Activated T-helper 1 cell treated with anti-CD3 and anti-CD28 coated beads, Interleukin-12 subunit alpha, Interleukin-12 subunit beta, Interleukin-2, Interleukin-4 antibody, amounts not matched to agents 30 ng/mL and 10 ng/mL and 1 ng/mL, durations not matched to agents 14 hours and 24 hours and 36 hours (primary cell): ENCODE measurements at regions not wholly inside any gene's neighbourhood (a gene's known extent, or its start where the extent isn't known, plus 50 kb on each side); places are given as distances from the start of the nearest gene placed in this dataset.
"Not testable (repeated sequence)": the region's sequence is repeated elsewhere in the genome, so short reads cannot be mapped to it uniquely, and the experiment has no call there.

ENCODE experiments used
- DNase-seq: peaks from one replicate; pipeline ENCODE4 v3.0.0; 2021; ENCODE audit warnings: low spot score
- H3K27ac Mint-ChIP-seq: one replicate; pipeline ENCODE4 v1.8.0; 2021; ENCODE audit warnings: mild to moderate bottlenecking, mixed read lengths
- H3K27me3 Mint-ChIP-seq: one replicate; pipeline ENCODE4 v1.8.0; 2022; ENCODE audit warnings: mild to moderate bottlenecking, moderate library complexity, mixed read lengths; ENCODE audit not compliant: insufficient read depth
- H3K36me3 Mint-ChIP-seq: one replicate; pipeline ENCODE4 v1.8.0; 2021; ENCODE audit warnings: low read depth, mixed read lengths
- H3K4me1 Mint-ChIP-seq: one replicate; pipeline ENCODE4 v1.8.0; 2021; ENCODE audit warnings: low read depth, mixed read lengths
- H3K4me3 Mint-ChIP-seq: one replicate; pipeline ENCODE4 v1.8.0; 2021; ENCODE audit warnings: mild to moderate bottlenecking, moderate library complexity, mixed read lengths
- H3K9me3 Mint-ChIP-seq: one replicate; pipeline ENCODE4 v1.8.0; 2021; ENCODE audit warnings: mixed read lengths
- intact Hi-C: fragments of 100-400 bp; cut with micrococcal nuclease; formaldehyde crosslinking; loops from one replicate; pipeline ENCODE4 v1.15.1; 2024

DNA sequence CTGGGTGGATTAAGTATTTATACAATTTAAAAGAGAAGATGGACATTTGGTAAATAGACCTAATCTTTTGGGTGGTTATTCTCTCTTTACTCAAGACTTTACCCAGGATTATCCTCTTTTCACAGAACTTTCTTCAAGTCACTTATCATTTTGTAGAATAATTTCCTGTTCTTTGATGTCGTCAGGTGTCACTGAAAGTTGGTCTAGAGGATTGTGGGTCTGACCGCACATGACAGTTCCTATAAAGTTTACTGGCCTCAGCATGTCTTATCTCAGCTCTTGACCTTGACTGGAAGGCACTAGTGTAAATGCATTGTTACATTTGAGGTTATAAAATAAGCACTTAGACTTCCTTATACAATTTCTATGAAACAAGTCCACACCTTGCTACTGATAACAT lies 139.9 kb upstream of the SLC4A4 start:
- DNase-seq = no peak
- H3K4me1 Mint-ChIP-seq = peaks cover 5% of the 10 kb centered on the region
- H3K9me3 Mint-ChIP-seq = no peaks in the 10 kb centered on the region
- H3K27me3 Mint-ChIP-seq = peaks cover 4% of the 10 kb centered on the region
- no peak overlapping the region for H3K27ac Mint-ChIP-seq
- H3K36me3 Mint-ChIP-seq = no peaks in the 10 kb centered on the region
- no peak overlapping the region for H3K4me3 Mint-ChIP-seq
- intact Hi-C loops = no loop called here

DNA sequence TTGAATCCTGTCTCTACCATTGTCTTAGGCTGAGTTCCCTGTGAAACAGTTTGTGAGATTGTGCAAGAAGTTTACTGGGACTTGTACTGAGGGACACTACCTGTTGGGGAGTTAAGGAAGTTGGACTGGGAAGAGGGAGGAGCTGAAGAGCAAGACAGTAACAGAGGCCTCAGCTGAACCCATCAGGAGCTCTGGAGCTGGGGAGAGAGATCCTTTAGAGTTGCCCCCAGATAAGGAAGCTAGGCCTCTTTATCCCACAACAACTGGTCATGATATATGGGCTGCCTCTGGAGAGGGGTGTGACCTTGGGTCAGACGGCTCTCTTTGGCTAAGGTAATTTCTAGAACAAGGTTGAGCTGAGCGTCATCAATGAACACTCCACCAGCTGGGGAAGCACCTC lies 137.8 kb upstream of the SLC4A4 start:
- no peak overlapping the region for H3K27ac Mint-ChIP-seq
- H3K27me3 Mint-ChIP-seq = peaks cover 3% of the 10 kb centered on the region
- intact Hi-C loops = no loop called here
- H3K36me3 Mint-ChIP-seq = no peaks in the 10 kb centered on the region
- peaks cover 5% of the 10 kb centered on the region for H3K4me1 Mint-ChIP-seq
- DNase-seq = no peak
- H3K4me3 Mint-ChIP-seq = no peak overlapping the region
- no peaks in the 10 kb centered on the region for H3K9me3 Mint-ChIP-seq

DNA sequence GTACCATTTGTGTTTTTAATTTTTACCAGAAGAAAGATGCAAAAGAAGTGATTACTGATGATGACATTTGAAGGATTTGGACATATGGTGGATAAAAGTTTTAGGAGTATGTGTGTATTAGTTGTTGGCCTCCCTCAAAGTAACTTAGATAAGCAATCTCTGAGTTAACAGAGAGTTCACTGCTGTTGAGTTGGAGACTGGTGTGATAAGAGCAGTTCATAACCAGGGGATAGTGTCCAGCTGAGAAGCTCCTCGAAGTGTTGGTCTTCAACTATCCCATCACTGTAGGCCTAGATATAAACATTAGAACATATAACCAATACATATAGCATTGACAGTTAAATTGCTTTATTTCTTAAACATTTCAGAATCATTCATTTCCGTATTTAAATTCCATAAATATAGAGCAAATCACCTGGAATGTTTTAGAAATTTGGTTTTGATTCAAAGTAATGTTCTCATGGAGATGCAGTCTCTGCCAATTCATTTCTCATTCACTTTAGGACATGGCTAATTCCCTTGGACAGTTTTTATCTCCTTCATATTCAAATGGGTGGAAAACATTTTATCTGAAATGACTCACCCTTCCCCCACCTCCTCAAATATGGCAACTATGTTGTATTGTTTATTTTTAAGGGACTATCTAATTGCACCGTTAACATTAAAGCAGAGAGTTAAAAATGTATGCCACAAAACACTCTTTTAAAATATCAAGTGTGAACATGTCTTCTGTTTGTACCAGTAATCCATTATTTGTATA lies 136.8 kb upstream of the SLC4A4 start:
- Mint-ChIP-seq H3K36me3 (no peaks in the 10 kb centered on the region), H3K27ac (no peak overlapping the region), H3K9me3 (no peaks in the 10 kb centered on the region), H3K27me3 (peaks cover 3% of the 10 kb centered on the region), H3K4me3 (no peak overlapping the region), H3K4me1 (peaks cover 5% of the 10 kb centered on the region)
- intact Hi-C loops = no loop called here
- DNase-seq = no peak

DNA sequence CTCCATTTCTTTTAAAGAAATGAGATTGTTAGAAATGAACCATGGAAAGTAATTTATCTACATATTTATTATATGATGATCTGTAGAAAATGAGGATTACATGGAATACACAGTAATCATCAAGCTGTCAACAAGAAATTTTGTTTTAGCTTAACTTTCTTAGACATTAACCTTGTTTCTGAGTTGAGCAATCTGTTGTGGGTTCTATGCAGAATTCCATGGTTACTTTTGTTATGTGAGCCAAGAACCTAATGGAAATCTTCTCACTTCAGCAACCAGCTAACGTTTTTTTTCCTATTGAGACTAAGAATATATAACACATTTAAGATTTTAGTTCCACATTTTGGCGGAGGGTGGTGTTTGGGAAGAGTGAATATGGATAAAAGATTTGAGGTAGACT lies 136.1 kb upstream of the SLC4A4 start:
- no peaks in the 10 kb centered on the region for H3K36me3 Mint-ChIP-seq
- H3K4me3 Mint-ChIP-seq = no peak overlapping the region
- no peak overlapping the region for H3K27ac Mint-ChIP-seq
- intact Hi-C loops = no loop called here
- no peak for DNase-seq
- H3K4me1 Mint-ChIP-seq = peaks cover 5% of the 10 kb centered on the region
- no peaks in the 10 kb centered on the region for H3K9me3 Mint-ChIP-seq
- H3K27me3 Mint-ChIP-seq = peaks cover 3% of the 10 kb centered on the region

DNA sequence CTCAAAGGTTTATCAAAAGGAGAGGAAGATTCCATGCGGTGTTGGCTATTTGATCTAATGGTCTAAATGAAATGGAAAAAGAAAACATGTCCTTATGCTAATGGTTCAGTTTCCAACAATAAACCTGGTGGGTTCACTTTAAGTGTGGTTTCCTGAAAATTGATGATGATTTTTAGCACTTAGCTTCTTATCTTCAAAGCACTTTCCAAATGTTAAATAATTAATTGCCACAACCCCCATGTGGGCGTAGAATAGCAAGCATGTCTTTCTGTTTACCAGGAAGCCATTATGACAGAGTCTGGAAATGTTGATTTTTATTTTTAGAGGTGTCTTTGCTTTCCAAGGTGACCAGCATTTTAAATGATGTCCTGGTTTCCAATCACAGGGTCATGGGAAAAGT lies 134.8 kb upstream of the SLC4A4 start:
- H3K9me3 Mint-ChIP-seq = no peaks in the 10 kb centered on the region

DNA sequence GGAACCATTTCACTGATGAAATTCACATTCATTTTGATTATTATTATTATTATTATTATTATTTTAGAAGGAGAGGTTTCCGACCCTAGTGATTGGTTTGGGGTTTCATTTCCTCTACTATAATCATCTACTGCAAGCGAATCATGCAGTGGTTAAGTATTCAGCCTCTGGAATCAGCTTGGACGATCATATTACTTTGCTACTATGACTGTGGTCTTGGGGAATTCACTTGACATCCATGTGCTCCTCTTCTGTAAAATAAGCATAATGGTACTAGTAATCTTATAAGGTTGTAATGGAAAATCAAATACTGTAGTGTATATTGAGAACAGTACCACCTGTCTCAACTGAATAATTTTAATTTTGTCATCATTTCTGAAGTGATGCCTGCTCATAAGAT lies 132.1 kb upstream of the SLC4A4 start:
- Mint-ChIP-seq H3K27me3 (peaks cover 7% of the 10 kb centered on the region), H3K27ac (no peak overlapping the region), H3K9me3 (no peaks in the 10 kb centered on the region), H3K4me3 (no peak overlapping the region), H3K4me1 (no peaks in the 10 kb centered on the region), H3K36me3 (no peaks in the 10 kb centered on the region)
- DNase-seq = no peak
- intact Hi-C loops = no loop called here

More for the DNA sequence above, 134.8 kb upstream of the SLC4A4 start:
- H3K36me3 Mint-ChIP-seq = no peaks in the 10 kb centered on the region
- H3K27me3 Mint-ChIP-seq = peaks cover 4% of the 10 kb centered on the region
- H3K4me3 Mint-ChIP-seq = no peak overlapping the region
- H3K27ac Mint-ChIP-seq = no peak overlapping the region
- DNase-seq = no peak
- no peaks in the 10 kb centered on the region for H3K4me1 Mint-ChIP-seq
- intact Hi-C loops = no loop called here

DNA sequence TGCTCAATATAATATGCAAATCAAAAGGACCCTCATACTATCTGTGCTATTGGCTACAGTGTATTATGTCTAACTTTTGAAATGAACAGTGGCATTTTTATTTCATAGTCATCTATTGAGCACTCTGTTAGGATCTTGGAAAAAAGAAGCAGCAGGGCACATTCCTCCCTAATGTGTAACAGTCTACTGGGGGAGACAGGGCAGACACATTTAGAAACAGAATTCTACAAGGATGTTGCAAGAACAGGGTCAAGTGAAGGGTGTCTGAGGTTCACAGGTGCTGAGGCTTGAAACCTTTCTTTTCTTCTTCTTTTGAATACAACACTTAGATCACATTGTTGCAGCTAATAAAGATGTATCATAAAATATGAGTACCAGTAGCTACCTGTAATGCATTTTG lies 129.7 kb upstream of the SLC4A4 start:
- no peak for DNase-seq
- Mint-ChIP-seq H3K27ac (no peak overlapping the region), H3K27me3 (peaks cover 5% of the 10 kb centered on the region), H3K4me3 (no peak overlapping the region), H3K4me1 (no peaks in the 10 kb centered on the region), H3K36me3 (no peaks in the 10 kb centered on the region), H3K9me3 (no peaks in the 10 kb centered on the region)
- intact Hi-C loops = no loop called here

DNA sequence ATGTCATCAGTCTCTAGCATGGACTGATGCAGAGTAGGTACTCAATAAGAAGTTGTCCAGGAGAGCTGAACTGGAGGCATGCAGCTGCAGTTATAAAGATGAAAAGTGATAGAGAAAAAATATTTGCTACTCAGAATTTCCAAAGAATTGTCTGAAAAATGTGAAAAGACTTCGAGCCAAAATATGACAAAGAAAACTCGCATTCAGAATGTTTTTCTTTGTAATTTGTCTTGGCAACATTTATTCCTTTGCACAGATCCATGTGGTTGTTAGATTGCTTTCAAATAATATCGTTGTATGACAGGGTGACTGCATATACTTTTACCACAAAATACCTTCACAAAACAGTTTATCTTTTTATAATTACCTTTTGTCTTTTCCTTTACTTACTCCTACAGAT lies 128.0 kb upstream of the SLC4A4 start:
- H3K27ac Mint-ChIP-seq = no peak overlapping the region
- no peaks in the 10 kb centered on the region for H3K4me1 Mint-ChIP-seq
- H3K27me3 Mint-ChIP-seq = peaks cover 5% of the 10 kb centered on the region
- no peaks in the 10 kb centered on the region for H3K9me3 Mint-ChIP-seq
- no peaks in the 10 kb centered on the region for H3K36me3 Mint-ChIP-seq
- intact Hi-C loops = no loop called here
- DNase-seq = no peak
- no peak overlapping the region for H3K4me3 Mint-ChIP-seq

DNA sequence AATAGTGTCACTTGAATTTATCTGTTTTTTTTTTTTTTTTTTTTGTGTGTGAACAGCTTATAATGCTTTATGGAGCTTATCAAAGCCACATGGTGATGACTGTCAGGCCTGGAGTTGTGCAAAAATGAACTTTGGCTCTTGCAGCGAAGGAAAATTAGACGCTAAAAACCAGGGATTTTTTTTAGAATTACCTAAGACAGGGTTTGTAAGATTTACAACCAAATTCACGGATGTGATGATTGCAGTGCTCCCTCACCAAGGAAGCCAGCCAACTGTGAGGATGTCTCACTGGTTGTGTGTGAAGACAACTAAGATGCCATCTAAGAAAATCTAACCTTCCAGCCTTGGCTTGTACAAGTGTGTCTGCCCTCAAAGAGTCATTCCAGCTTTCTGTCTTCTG lies 127.1 kb upstream of the SLC4A4 start:
- peaks cover 5% of the 10 kb centered on the region for H3K27me3 Mint-ChIP-seq
- no peak for DNase-seq
- no peaks in the 10 kb centered on the region for H3K4me1 Mint-ChIP-seq
- H3K27ac Mint-ChIP-seq = no peak overlapping the region
- no peaks in the 10 kb centered on the region for H3K36me3 Mint-ChIP-seq
- no peak overlapping the region for H3K4me3 Mint-ChIP-seq
- intact Hi-C loops = no loop called here
- no peaks in the 10 kb centered on the region for H3K9me3 Mint-ChIP-seq

DNA sequence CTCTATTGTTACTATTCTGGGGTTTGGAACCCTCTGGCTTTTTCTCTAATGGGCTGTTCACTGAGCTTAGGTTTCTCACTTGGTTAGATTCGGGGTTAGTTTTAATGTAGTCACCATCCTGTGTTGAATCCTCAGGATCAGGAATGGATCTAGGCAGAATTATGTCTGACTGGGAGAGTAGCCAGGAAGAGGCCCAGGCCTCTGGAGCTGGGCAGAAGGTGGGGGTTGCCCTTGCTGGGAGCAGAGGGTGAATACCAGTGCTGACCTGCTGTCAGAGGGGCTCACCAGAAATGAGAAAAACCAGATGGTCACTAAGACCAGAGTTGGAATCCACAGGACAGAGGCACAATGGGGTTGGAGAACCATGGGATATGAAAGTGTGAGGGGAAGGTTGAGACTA lies 126.6 kb upstream of the SLC4A4 start:
- no peak for DNase-seq
- Mint-ChIP-seq H3K9me3 (no peaks in the 10 kb centered on the region), H3K36me3 (no peaks in the 10 kb centered on the region), H3K4me3 (no peak overlapping the region), H3K4me1 (no peaks in the 10 kb centered on the region), H3K27ac (no peak overlapping the region), H3K27me3 (peaks cover 5% of the 10 kb centered on the region)
- intact Hi-C loops = no loop called here

DNA sequence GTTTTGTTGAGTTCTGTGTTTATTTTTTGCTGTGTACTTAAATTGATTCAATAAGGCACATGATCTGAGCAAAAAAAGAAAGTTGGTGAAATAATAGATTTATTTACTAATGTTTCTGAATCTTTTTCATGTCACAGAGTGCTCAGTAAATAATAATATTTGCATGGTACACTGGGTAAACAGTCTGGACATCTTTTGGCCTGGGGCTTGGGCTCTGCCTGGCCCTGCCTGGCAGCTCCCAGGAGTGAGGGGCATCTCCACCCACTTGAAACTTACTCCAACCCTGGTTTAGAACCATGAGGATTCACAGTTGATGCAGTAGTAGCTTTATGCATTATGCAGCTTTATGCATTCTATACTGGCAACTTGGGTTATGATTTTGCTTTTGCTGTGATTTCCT lies 124.2 kb upstream of the SLC4A4 start:
- no peak for DNase-seq
- H3K27ac Mint-ChIP-seq = no peak overlapping the region
- H3K4me1 Mint-ChIP-seq = no peaks in the 10 kb centered on the region
- no peaks in the 10 kb centered on the region for H3K36me3 Mint-ChIP-seq
- H3K9me3 Mint-ChIP-seq = no peaks in the 10 kb centered on the region
- no peak overlapping the region for H3K4me3 Mint-ChIP-seq
- peaks cover 2% of the 10 kb centered on the region for H3K27me3 Mint-ChIP-seq
- intact Hi-C loops = no loop called here

DNA sequence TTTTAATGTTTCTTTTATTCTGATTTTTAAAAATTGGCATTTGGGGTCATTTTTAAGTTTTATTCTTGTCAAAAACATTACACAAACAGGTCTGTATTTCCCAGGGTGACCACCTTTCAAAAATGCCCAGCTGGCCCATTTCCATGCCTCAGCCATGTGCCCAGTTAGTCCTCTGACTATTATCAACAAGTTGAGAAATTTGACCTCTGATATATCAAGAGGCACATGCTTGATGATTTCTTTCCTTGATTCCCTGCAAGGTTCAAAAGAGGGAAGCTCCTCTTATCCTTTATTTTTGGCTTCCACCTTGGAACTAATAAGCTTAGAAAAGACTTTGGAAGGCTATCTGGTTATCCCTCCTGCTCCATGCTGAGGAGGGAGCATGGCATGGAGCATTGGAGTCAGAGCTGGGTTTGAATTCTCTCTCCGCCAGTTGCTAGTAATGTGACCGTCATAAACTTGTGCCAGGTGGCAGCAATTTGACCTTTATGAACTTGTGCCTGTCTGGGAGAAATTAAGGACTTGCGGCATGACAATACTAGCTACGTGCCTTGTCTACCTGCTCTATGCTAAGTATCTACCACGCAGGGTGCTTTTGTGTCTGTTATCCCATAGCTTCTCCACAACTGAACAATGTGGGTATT lies 122.4 kb upstream of the SLC4A4 start:
- Mint-ChIP-seq H3K4me1 (no peaks in the 10 kb centered on the region), H3K27ac (no peak overlapping the region), H3K27me3 (no peaks in the 10 kb centered on the region), H3K4me3 (no peak overlapping the region), H3K36me3 (no peaks in the 10 kb centered on the region), H3K9me3 (no peaks in the 10 kb centered on the region)
- DNase-seq = no peak
- intact Hi-C loops = no loop called here

DNA sequence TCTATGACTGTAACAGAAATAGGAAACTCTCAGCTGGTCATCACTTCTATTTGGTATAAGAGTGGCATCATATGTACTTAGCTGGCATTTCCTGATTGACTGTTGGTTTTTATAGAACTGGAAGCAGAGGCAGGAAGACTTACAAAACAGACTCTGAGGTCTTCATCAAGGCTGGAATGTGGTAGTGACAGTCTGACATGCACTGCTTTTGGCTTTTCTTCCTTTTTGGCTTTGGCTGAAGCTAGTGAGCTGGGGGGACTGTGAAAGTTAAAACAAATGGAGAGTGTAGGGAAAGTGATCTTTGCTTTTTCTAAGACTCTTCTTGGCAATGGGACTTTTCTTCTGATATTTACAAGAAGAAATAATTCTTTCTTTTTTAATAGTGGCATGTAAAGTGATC lies 121.1 kb upstream of the SLC4A4 start:
- Mint-ChIP-seq H3K9me3 (no peaks in the 10 kb centered on the region), H3K36me3 (no peaks in the 10 kb centered on the region), H3K27me3 (no peaks in the 10 kb centered on the region), H3K4me3 (no peak overlapping the region), H3K27ac (no peak overlapping the region), H3K4me1 (no peaks in the 10 kb centered on the region)
- no peak for DNase-seq
- intact Hi-C loops = no loop called here

DNA sequence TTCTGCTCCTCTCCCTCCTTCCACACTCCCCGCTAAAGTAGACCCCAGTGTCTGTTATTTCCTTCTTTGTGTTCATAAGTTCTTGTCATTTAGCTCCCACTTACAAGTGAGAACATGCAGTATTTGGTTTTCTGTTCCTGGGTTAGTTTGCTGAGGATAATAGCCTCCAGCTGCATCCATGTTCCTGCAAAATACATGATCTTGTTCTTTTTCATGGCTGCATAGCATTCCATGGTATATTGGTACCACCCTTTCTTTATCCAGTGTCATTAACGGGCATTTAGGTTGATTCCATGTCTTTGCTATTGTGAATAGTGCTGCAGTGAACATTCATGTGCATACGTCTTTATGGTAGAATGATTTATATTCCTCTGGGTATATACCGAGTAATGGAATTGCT lies 118.0 kb upstream of the SLC4A4 start:
- H3K36me3 Mint-ChIP-seq, H3K27ac Mint-ChIP-seq, DNase-seq, H3K4me3 Mint-ChIP-seq, H3K9me3 Mint-ChIP-seq, H3K27me3 Mint-ChIP-seq, H3K4me1 Mint-ChIP-seq, intact Hi-C loops: not testable (repeated sequence)
